ENCODE measurements at regions not wholly inside any gene's neighbourhood (a gene's known extent, or its start where the extent isn't known, plus 50 kb on each side); places are given as distances from the start of the nearest gene placed in this dataset.
A peak's percentile ranks its signal among the peaks of the same experiment; 100 is the strongest.
"Not testable (repeated sequence)": the region's sequence is repeated elsewhere in the genome, so short reads cannot be mapped to it uniquely, and the experiment has no call there.

- DNase-seq = not testable (repeated sequence)
Observed at GRCh38 chr1:25171013-25171412, 61.3 kb downstream of the SYF2 start.

GRCh38 chr1:25170439-25170838, 61.9 kb downstream of the SYF2 start:
- no peak for DNase-seq

DNA sequence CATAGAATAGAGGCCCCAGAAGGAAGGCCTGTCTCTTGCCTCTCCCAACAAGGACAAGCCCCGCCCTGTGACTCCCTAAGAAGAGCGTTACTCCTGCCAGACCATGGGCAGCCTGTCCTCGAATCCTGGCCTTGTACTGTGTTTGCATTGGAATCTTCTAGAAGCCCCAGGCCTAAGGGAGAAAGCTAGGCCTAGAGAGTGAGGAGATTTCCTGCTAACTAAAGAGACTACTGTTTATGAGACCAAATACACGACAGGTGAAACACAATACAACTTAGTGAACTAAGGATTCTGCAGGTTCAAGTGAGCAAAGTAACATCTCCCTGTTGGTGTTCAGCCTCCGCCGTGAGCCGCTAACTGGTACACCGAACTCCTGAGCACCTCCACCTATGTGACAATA, 62.7 kb downstream of the SYF2 start:
- no peak for DNase-seq

- DNase-seq = no peak
Observed at GRCh38 chr1:25169168-25169567, 63.1 kb downstream of the SYF2 start.

GRCh38 chr1:25168193-25169071, 63.9 kb downstream of the SYF2 start:
- no peak for DNase-seq

GRCh38 chr1:25167269-25168192, 64.8 kb downstream of the SYF2 start:
- DNase-seq = no peak

- DNase-seq = no peak
Observed at GRCh38 chr1:25166847-25167246, 65.5 kb downstream of the SYF2 start.

DNA sequence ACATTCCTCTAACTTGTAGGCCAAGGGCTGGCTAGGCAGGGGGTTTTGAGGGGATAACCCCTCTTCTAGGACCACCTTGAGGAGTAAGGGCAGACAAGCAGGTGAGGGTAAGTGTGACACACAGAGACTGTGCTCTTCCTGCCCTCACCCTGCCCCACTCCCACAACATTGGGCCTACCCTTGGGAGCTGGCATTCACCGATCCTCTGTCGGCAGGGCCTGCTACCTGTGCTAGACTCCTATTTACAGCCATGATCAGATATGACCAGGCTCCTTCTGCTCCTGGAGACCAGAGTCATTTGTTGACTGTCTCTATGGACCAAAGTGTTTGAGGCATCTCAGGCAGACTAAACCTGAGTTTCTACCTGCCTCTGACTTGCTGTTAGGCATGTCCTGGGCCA, 68.3 kb downstream of the SYF2 start:
- no peak for DNase-seq

DNA sequence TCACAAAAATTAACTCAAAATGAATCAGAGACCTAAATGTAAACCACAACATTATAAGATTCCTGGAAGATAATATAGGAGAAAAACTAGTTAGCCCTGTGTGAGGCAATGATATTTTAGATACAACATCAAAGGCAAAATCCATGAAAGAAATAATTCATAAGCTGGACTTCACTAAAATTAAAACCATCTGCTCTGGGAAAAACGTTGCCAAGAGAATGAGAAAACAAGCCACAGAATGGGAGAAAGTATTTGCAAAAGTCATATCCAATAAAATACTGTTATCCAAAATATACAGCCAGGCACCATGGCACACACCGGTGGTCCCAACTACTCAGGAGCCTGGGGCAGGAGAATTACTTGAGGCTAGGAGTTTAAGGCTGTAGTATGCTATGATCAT, 70.3 kb downstream of the SYF2 start:
- DNase-seq = peak; percentile 31

DNA sequence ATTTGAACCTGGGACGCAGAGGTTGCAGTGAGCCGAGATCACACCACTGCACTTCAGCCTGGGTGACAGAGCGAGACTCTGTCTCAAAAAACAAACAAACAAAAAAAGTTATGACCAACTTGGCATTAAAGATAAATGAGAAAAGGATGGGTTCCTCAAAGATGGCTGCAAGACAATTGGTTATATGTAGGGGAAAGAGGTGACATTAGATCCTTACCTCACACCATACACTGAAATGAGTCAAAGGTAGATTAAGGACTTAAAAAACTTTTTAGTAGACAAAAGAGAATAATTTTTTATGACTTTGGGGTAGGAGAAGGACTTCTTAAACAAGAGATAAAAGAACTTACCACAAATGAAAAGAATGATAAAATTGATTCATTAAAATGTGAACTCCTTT, 74.5 kb downstream of the SYF2 start:
- DNase-seq = no peak

DNA sequence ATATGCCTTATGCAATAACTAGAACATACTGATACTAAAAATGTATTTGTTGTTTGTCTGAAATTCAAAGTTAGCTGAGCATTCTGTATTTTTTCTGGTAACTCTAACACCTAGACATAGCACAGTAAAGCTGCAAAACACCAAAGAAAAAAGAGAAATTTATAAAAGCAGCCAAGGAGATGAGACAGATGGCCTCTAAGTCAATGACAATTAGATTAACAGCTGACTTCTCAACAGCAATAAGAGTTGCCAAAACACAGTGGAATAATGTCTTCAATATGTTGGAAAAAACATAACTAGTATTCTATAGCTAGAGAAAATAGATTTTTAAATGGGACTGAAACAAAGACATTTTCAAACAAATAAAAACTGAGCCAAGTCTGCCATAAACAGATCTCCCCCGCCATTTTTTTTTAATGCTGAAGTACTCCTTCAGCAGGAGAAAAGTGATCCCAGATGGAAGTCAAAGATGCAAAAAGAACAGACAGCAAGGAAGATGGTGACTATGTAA, 81.3 kb downstream of the SYF2 start:
- DNase-seq = no peak

GRCh38 chr1:25148673-25149300, 83.5 kb downstream of the SYF2 start:
- peak; percentile 17 for DNase-seq

GRCh38 chr1:25146451-25146855, 85.8 kb downstream of the SYF2 start:
- no peak for DNase-seq

DNA sequence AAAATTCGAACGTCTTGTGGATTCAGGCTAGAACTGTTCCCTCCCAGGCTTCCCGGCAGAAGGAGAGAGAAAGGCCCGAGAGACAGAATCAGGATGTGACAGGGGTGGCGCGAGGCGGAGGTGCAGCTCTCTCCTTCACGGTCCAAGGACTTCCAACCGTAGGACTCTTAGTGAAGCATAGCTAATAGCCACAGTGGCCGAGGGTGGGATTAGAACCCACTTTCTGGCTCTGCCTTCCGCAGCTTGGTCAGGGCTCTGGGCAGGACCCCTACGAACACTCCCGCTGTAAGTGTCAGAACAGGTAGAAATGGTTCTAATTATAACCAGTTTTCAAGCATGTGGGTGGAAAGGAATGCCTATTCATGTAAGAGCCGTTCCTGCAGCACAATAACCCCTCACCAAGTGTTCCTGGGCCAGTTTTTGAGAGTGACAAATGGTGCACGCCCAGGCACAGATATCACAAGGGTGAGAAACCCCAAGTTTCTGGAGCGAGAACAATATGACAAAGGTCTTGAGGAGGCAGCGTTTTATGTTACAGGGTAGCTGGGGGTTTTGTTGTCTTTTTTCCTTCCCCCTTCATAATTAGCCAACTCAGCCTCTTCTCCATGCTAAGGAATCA, 86.4 kb downstream of the SYF2 start:
- no peak for DNase-seq

GRCh38 chr1:25140073-25140797, 92.1 kb downstream of the SYF2 start:
- DNase-seq = peak; percentile 19

- DNase-seq = no peak
Observed at GRCh38 chr1:25137521-25138395, 94.5 kb downstream of the SYF2 start.

- DNase-seq = no peak
Observed at GRCh38 chr1:25137106-25137505, 95.2 kb downstream of the SYF2 start.

- no peak for DNase-seq
Observed at GRCh38 chr1:25135909-25136308, 96.4 kb downstream of the SYF2 start.

DNA sequence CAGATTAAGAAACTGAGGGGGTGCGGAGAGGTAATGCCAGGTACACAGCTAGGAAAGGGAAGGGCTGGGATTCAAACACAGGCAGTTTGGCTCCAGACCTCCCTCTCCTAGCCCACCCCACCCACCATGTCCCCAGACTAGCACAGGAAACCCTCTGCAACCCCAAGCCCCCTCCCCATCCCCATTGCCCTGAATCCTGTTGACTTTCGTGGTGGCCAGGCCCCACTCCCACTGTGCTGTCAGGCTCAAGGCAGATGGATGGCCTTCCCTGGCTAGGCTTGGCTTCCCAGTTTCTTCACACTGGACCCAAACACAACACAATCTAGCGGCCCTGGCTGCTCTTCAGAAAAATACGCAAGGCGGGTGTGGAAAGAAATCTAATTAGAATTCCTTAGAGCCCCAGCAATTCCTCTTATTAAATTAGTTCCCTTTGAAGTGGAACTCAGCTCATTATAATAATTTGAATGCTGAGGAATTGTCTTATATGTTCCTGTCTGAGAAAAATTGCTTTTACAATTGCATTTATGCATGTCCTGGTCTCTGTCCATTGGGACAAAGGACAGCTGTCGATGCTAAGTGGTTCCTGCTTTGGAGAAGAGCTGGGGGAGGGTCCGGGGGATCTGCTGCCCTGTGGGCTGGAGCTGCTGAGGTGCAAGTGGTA, 97.4 kb downstream of the SYF2 start:
- no peak for DNase-seq

DNA sequence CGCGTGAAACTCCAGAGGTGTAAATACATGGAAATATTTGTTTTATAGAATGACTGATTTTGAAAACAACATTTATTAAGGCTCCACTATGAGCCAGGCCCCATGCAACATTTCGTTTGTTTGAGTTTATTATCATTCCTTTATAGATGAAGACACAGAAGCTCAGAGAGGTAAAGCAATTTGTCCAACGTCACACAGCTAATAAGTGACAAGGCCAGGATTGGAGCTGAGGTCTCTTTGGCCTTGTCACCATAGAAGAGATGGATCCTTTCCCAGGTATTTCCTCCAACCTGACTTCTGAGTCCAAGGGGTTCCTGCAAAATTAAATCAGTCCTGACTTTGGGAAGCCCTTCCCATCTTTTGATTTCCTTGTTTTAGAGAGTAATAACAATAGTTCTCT, 98.0 kb downstream of the SYF2 start:
- no peak for DNase-seq
